ENCODE measurements at regions not wholly inside any gene's neighbourhood (a gene's known extent, or its start where the extent isn't known, plus 50 kb on each side); places are given as distances from the start of the nearest gene placed in this dataset.
"Not testable (repeated sequence)": the region's sequence is repeated elsewhere in the genome, so short reads cannot be mapped to it uniquely, and the experiment has no call there.

DNA sequence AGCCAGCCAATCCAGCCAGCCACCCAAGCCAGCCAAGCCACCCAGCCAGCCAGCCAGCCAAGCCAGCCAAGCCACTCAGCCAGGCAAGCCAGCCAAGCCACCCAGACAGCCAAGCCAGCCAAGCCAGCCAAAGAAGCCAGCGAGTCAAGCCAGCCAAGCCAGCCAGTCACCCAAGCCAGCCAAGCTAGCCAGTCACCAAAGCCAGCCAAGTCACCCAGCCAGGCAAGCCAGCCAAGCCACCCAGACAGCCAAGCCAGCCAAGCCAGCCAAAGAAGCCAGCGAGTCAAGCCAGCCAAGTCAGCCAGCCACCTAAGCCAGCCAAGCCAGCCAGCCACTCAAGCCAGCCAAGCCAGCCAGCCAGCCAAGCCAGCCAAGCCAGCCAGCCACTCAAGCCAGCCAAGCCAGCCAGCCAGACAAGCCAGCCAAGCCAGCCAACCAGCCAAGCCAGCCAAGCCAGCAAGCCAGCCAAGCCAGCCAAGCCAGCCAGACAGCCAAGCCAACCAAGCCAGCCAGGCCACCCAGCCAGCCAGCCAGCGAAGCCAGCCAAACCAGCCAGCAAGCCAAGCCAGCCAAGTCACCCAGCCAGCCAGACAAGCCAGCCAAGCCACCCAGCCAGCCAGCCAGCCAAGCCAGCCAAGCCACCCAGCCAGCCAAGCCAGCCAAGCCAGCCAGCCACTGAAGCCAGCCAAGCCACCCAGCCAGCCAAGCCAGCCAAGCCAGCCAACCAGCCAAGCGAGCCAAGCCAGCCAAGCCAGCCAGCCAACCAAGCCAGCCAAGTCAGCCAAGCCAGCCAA, 198.8 kb downstream of the GOLGA6L6 start:
- H4K8ac ChIP-seq (ENCODE audit: extremely low read depth, insufficient read depth, low read length); H4K20me1 ChIP-seq (replicated peaks in 1 of 2; ENCODE audit: control insufficient read depth in 1 of 2, insufficient read depth in 2 of 2, low read length in 2 of 2); CTCF ChIA-PET (ENCODE audit: partially characterized antibody); POLR2A ChIA-PET (ENCODE audit: partially characterized antibody); H3K18ac ChIP-seq (ENCODE audit: extremely low read depth, low read length); H4K5ac ChIP-seq (ENCODE audit: insufficient read length, low read depth, low read length); H2BK15ac ChIP-seq (ENCODE audit: low read length); H3K36me3 ChIP-seq (ENCODE audit: control insufficient read depth in 2 of 4, insufficient read depth in 4 of 4, low read length in 3 of 4); H3K4me3 ChIP-seq (ENCODE audit: extremely low read depth in 1 of 4, insufficient read depth in 2 of 4, low read depth in 3 of 4, low read length in 4 of 4); H2AFZ ChIP-seq (ENCODE audit: low read length); H3K27me3 ChIP-seq (replicated peaks in 1 of 4; ENCODE audit: control insufficient read depth in 3 of 4, extremely low read depth in 1 of 4, insufficient read depth in 3 of 4, low read length in 3 of 4); H3K23ac ChIP-seq (ENCODE audit: insufficient read length); H3K27ac ChIP-seq (ENCODE audit: low read depth, low read length); H3K79me2 ChIP-seq (ENCODE audit: control insufficient read depth in 1 of 2, insufficient read depth in 2 of 2, low read length in 2 of 2); H2AK5ac ChIP-seq (ENCODE audit: low read depth, low read length); H2BK20ac ChIP-seq (ENCODE audit: low read length); H3K4me2 ChIP-seq (ENCODE audit: insufficient read depth in 1 of 2, low read depth in 2 of 2, low read length in 2 of 2); H3K4me1 ChIP-seq (replicated peaks in 1 of 4; ENCODE audit: control insufficient read depth in 3 of 4, insufficient read depth in 4 of 4, low read length in 3 of 4); H3K14ac ChIP-seq (ENCODE audit: insufficient read length); H2BK5ac ChIP-seq (ENCODE audit: low read depth, low read length); DNase-seq (ENCODE audit: low read depth in 1 of 2, low spot score in 2 of 2); H3K23me2 ChIP-seq (ENCODE audit: low read depth, low read length); FAIRE-seq; H2BK120ac ChIP-seq (replicated peaks; ENCODE audit: low read depth, low read length); H2BK12ac ChIP-seq (ENCODE audit: low read depth, low read length); H3K79me1 ChIP-seq (ENCODE audit: low read depth, low read length); H3K56ac ChIP-seq (replicated peaks; ENCODE audit: insufficient read length, low read depth, low read length); H3K4ac ChIP-seq (replicated peaks; ENCODE audit: insufficient read length, low read depth, low read length); H3K9ac ChIP-seq (replicated peaks in 1 of 4; ENCODE audit: extremely low read depth in 1 of 4, low read depth in 3 of 4, low read length in 3 of 4); H4K91ac ChIP-seq (replicated peaks; ENCODE audit: insufficient read length, low read length): not testable (repeated sequence)
- WGBS, 2 experiments (ENCODE audit: extremely low coverage in 1 of 2, insufficient coverage in 1 of 2, insufficient read length in 1 of 2, insufficient replicate concordance in 2 of 2, low coverage in 1 of 2, low lambda C conversion rate in 2 of 2, missing lambda C conversion rate in 1 of 2), result 96% methylated on average over 3 of the region's 4 CpGs; no CpG with 5 or more reads in 1 of the 2 experiments
- H3K9me3 ChIP-seq (ENCODE audit: insufficient read depth in 2 of 2, low read depth in 1 of 2, low read length in 1 of 2), result peaks cover 39 to 91% of the 10 kb centered on the region in 2 experiments
